ENCODE measurements at regions not wholly inside any gene's neighbourhood (a gene's known extent, or its start where the extent isn't known, plus 50 kb on each side); places are given as distances from the start of the nearest gene placed in this dataset.
"Not testable (repeated sequence)": the region's sequence is repeated elsewhere in the genome, so short reads cannot be mapped to it uniquely, and the experiment has no call there.

- no peak for DNase-seq
Observed at GRCh38 chr13:19062019-19062646, 119.5 kb downstream of the TUBA3C start.

- no peak for DNase-seq
Observed at GRCh38 chr13:19061278-19061677, 120.3 kb downstream of the TUBA3C start.

GRCh38 chr13:19060311-19061002 lies 121.2 kb downstream of the TUBA3C start:
- DNase-seq = no peak

- DNase-seq = no peak
Observed at GRCh38 chr13:19059016-19059780, 122.4 kb downstream of the TUBA3C start.

- DNase-seq = no peak
Observed at GRCh38 chr13:19058566-19058965, 123.1 kb downstream of the TUBA3C start.

GRCh38 chr13:19057588-19058340 lies 123.9 kb downstream of the TUBA3C start:
- DNase-seq = no peak

GRCh38 chr13:19056984-19057490 lies 124.6 kb downstream of the TUBA3C start:
- DNase-seq = no peak

GRCh38 chr13:19056355-19056880 lies 125.2 kb downstream of the TUBA3C start:
- no peak for DNase-seq

- no peak for DNase-seq
Observed at GRCh38 chr13:19055611-19056010, 126.0 kb downstream of the TUBA3C start.

GRCh38 chr13:19053561-19053960 lies 128.1 kb downstream of the TUBA3C start:
- DNase-seq = no peak

- DNase-seq = no peak
Observed at GRCh38 chr13:19052931-19053330, 128.7 kb downstream of the TUBA3C start.

- DNase-seq = no peak
Observed at GRCh38 chr13:19052180-19052579, 129.4 kb downstream of the TUBA3C start.

- DNase-seq = no peak
Observed at GRCh38 chr13:19050901-19051300, 130.7 kb downstream of the TUBA3C start.

- not testable (repeated sequence) for DNase-seq
Observed at GRCh38 chr13:19049624-19050023, 132.0 kb downstream of the TUBA3C start.

GRCh38 chr13:19048381-19048780 lies 133.2 kb downstream of the TUBA3C start:
- no peak for DNase-seq

GRCh38 chr13:19023115-19023514 lies 158.5 kb downstream of the TUBA3C start:
- no peak for DNase-seq

GRCh38 chr13:19020988-19021387 lies 160.6 kb downstream of the TUBA3C start:
- DNase-seq = no peak

GRCh38 chr13:18998389-18998788 lies 183.2 kb downstream of the TUBA3C start:
- no peak for DNase-seq

GRCh38 chr13:18996627-18997051 lies 185.0 kb downstream of the TUBA3C start:
- no peak for DNase-seq

- DNase-seq = no peak
Observed at GRCh38 chr13:18996221-18996620, 185.4 kb downstream of the TUBA3C start.

- DNase-seq = no peak
Observed at GRCh38 chr13:18995259-18995873, 186.3 kb downstream of the TUBA3C start.
